ENCODE measurements at regions not wholly inside any gene's neighbourhood (a gene's known extent, or its start where the extent isn't known, plus 50 kb on each side); places are given as distances from the start of the nearest gene placed in this dataset.

GRCh38 chr13:110062077-110062776 lies 244.7 kb downstream of the COL4A1 start (continued):
- TF ChIP-seq BRF1 (IDR thresholded peaks at IDR 0.05; ENCODE audit: borderline replicate concordance, extremely low read depth, insufficient read length) (no peak), ELF4 (CRISPR knock-in tag; IDR thresholded peaks at IDR 0.05) (no peak), ZNF584 (CRISPR knock-in tag; IDR thresholded peaks at IDR 0.05; ENCODE audit: low read depth) (no peak), RBM25 (IDR thresholded peaks at IDR 0.05; ENCODE audit: low read depth, low read length, severe bottlenecking) (no peak)

DNA sequence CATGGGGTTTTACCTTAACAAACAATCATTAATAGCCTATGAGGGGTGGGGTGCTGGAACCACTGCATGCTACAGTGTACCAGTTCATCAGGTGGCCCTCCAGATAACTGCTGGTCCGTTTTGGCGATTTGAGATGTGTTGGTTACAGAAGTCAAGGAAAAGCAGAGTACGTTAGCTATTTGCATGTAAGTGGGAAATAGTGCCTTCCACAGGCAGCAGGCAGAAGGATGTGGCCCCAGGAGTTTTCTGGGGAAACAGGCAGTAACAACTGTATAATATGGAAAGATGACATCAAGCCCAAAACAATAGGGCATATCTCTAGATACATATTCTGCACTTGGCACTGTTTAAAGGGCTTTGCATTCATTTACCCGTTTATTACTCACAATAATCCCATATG lies 245.7 kb downstream of the COL4A1 start:
- H4K20me1 ChIP-seq (replicated peaks; ENCODE audit: control insufficient read depth, insufficient read depth, low read length) = no peaks in the 10 kb centered on the region
- POLR2A ChIA-PET = no interaction called here
- no peak for DNase-seq (ENCODE audit: extremely low read depth in 1 of 4, low spot score in 3 of 4)
- H2AFZ ChIP-seq (ENCODE audit: low read depth, low read length) = no peak overlapping the region
- no peak overlapping the region for H3K4me2 ChIP-seq (ENCODE audit: insufficient read depth, low read length)
- in situ Hi-C loops (cut with MboI) (no loop called here), intact Hi-C loops (cut with micrococcal nuclease) (no loop called here)
- TF ChIP-seq NFE2L1 (tag; IDR thresholded peaks at IDR 0.05; ENCODE audit: borderline replicate concordance, low read depth) (no peak), E2F3 (CRISPR knock-in tag; IDR thresholded peaks at IDR 0.05) (no peak), ZBTB7A (IDR thresholded peaks at IDR 0.05; ENCODE audit: borderline replicate concordance, control insufficient read depth, low read depth, low read length) (no peak), ZNF780A (CRISPR knock-in tag; IDR thresholded peaks at IDR 0.05) (no peak), GATAD2B (IDR thresholded peaks at IDR 0.05; ENCODE audit: borderline replicate concordance) (no peak), ZNF134 (CRISPR knock-in tag; conservative IDR thresholded peaks at IDR 0.05) (no peak), TFAM (CRISPR knock-in tag; conservative IDR thresholded peaks at IDR 0.05) (no peak), CBFA2T2 (conservative IDR thresholded peaks at IDR 0.05) (no peak), CHCHD3 (CRISPR knock-in tag; IDR thresholded peaks at IDR 0.05) (no peak), HNRNPL (IDR thresholded peaks at IDR 0.05; ENCODE audit: low read depth, low read length) (no peak), BRD9 (IDR thresholded peaks at IDR 0.05; ENCODE audit: low read depth, partially characterized antibody) (no peak), ZHX1 (conservative IDR thresholded peaks at IDR 0.05; ENCODE audit: low read length) (no peak), ZNF583 (CRISPR knock-in tag; IDR thresholded peaks at IDR 0.05) (no peak)
- TF ChIP-seq, protein P1, sequence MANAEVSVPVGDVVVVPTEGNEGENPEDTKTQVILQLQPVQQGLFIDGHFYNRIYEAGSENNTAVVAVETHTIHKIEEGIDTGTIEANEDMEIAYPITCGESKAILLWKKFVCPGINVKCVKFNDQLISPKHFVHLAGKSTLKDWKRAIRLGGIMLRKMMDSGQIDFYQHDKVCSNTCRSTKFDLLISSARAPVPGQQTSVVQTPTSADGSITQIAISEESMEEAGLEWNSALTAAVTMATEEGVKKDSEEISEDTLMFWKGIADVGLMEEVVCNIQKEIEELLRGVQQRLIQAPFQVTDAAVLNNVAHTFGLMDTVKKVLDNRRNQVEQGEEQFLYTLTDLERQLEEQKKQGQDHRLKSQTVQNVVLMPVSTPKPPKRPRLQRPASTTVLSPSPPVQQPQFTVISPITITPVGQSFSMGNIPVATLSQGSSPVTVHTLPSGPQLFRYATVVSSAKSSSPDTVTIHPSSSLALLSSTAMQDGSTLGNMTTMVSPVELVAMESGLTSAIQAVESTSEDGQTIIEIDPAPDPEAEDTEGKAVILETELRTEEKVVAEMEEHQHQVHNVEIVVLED (CRISPR knock-in tag; IDR thresholded peaks at IDR 0.05) = no peak
- no TSS peak for BruUV-seq (replicated peaks)
- H3K9ac ChIP-seq (ENCODE audit: insufficient read depth in 1 of 2, low read depth in 2 of 2, low read length in 2 of 2) = no peak overlapping the region
- H3K27ac ChIP-seq (ENCODE audit: extremely low read depth, low read depth, low read length) = no peak overlapping the region
- no peak overlapping the region for H3K4me3 ChIP-seq
- H3K9me1 ChIP-seq (ENCODE audit: control insufficient read depth, insufficient read depth, low read length) = no peaks in the 10 kb centered on the region
- CTCF ChIA-PET (ENCODE audit: low intra/inter-chr PET ratio) = no interaction called here
- H3K36me3 ChIP-seq (ENCODE audit: control insufficient read depth, insufficient read depth, low read length) = no peaks in the 10 kb centered on the region
- no peaks in the 10 kb centered on the region for H3K9me3 ChIP-seq (replicated peaks; ENCODE audit: control insufficient read depth, insufficient read depth, low read depth, low read length)
- whole genome bisulfite sequencing (ENCODE audit: insufficient coverage, low coverage, missing lambda C conversion rate) = 0% methylated on average over 3 of the region's 4 CpGs
- no peaks in the 10 kb centered on the region for H3K79me2 ChIP-seq (ENCODE audit: control insufficient read depth, insufficient read depth, low read length)
- H3K27me3 ChIP-seq (ENCODE audit: control insufficient read depth in 2 of 2, insufficient read depth in 2 of 2, low read length in 2 of 2) = peaks cover 0 to 20% of the 10 kb centered on the region in 2 experiments; a peak in 2 of 5 replicates
- no peaks in the 10 kb centered on the region for H3K4me1 ChIP-seq (replicated peaks in 1 of 2; ENCODE audit: control insufficient read depth in 2 of 2, insufficient read depth in 2 of 2, low read length in 2 of 2)
- ATAC-seq = no peak
- FAIRE-seq = no peak
